ENCODE measurements at regions not wholly inside any gene's neighbourhood (a gene's known extent, or its start where the extent isn't known, plus 50 kb on each side); places are given as distances from the start of the nearest gene placed in this dataset.
"Not testable (repeated sequence)": the region's sequence is repeated elsewhere in the genome, so short reads cannot be mapped to it uniquely, and the experiment has no call there.

DNA sequence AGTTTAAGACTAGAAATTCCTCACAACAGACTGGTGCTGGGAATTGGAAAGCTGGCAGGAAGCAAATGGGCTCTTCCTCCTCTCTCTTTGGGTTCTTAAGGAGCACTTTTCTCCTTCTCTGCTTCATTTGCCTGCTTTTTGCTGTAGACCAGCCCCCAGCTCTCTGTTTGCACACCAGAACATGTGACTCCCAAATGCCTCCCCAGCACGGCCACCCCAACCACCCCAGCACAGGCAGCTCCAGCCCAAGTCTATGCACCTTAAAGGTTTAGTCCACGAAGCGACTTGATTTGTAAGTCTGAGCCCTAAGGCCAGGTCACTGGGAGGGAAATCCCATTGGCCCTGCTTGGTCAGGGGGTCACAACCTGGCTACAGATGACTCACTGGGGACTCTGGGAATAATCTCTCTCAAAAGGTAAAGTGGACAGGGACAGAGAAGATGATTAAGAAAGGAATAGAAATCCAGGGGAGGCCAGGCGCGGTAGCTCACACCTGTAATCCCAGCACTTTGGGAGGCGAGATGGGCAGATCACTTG lies 377.8 kb upstream of the PROK2 start:
- DNase-seq, result no peak

DNA sequence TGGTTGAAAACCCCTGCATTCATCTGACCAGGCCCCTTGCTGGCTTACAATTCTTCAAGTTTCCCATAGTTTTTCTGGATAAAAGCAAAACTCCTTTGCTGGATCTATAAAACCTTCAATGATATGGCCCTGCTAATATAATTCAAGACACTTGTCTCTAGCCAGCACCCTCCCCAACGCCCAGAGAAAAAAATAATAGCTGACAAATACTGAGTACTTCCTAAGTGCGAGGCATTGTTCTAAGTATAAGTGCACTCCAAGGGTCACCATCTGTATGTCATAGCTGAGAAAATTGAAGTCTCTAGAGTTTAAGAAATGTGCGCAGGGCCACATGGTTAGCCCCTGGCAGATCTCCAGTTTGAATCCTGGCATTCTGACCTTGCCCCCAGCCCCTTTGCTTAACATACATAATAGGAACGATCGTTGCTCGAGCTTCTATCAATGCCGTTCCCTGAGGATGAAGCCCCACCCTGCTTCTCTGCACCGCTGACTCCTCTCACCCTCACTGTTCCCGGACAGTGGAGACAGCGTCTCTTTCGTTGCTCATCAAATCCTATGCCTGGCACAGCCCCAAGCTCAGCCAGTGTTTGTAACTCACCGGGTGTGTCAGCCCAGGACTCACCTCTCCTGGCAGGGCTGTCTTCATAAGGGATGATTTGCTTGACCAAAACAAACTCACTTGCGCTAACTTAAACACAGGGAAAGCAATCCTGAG lies 377.1 kb upstream of the PROK2 start:
- DNase-seq, result peak; percentile 22

DNA sequence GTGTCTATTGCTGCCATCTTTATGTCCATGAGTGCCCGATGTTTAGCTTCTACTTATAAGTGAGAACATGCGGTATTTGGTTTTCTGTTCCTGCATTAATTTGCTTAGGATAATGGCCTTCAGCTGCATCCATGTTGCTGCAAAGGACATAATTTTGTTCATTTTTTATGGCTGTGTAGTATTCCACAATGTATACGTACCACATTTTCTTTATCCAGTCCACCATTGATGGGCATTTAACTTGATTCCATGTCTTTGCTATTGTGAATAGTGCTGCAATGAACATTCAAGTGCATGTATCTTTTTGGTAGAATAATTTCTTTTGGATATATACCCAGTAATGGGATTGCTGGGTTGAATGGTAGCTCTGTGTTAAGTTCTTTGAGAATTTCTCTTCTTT lies 376.3 kb upstream of the PROK2 start:
- not testable (repeated sequence) for DNase-seq

DNA sequence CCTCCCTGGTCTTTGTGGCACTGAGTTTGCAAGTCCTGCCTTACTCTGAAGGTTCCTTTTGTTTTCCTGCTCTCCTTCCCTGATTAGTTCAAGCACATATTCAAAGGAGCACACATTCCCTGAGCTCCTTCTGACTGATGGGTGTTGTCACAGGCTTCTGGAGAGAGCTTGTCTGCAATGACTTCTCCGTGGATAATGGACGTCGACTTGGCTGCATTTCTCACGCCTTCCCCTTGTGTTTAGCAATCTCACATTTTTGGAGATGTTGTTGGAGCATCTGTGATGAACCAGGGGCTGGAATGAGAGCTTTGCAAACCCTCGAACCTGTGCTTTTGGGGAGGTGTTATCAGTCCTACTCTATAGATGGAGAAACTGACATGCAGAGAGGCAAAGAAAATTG lies 375.4 kb upstream of the PROK2 start:
- no peak for DNase-seq

DNA sequence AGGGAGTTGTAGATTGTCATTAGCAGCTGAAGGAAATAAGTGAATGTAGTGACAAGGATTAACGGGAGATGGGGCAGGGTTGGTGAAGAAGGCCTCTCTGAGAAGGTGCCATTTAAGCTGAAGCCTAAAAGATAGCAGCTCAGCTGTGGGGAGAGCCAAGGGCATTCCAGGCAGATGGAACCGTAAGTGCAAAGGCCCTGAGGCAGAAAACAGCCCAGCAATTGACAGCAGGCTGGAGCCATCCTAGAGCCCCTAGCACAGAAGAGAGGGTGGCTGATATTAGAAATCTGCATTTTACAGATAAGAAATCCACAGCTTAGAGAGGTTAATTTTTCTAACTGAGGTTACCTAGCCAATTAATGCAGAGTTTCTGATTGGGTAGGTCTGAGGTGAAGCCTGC lies 374.5 kb upstream of the PROK2 start:
- DNase-seq, result no peak

DNA sequence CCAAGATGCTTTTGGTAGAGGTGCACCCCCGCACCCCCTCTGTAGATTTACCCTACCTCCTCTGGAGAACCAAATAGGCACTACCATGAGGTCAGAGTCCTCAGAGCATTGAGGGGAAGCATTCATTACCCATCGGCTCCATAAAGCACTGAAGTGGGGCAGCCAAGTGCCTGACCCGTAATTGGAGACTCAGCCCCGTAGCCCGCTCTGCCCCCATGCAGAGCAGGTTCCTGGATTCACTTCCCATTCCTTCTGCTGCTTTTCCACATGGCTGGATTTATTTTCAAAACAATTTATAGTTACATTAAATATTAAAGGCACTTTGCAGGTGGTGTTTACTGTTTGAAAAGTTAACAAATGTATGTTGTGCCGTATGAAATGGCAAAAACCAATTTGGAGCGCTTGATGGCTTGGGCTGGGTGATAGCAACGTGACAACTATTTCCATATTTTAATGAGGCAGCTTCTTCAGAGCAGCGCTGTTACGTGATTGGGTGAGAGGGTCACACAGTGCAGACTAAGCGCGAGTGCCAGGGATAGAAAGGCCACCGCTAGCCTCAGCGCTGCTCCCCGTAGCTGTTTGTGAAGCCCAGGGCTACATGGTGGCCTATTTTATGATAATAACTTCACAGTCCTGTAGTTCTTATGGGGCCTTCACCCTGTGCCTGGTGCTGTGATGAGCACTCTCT lies 373.8 kb upstream of the PROK2 start:
- DNase-seq, result no peak

DNA sequence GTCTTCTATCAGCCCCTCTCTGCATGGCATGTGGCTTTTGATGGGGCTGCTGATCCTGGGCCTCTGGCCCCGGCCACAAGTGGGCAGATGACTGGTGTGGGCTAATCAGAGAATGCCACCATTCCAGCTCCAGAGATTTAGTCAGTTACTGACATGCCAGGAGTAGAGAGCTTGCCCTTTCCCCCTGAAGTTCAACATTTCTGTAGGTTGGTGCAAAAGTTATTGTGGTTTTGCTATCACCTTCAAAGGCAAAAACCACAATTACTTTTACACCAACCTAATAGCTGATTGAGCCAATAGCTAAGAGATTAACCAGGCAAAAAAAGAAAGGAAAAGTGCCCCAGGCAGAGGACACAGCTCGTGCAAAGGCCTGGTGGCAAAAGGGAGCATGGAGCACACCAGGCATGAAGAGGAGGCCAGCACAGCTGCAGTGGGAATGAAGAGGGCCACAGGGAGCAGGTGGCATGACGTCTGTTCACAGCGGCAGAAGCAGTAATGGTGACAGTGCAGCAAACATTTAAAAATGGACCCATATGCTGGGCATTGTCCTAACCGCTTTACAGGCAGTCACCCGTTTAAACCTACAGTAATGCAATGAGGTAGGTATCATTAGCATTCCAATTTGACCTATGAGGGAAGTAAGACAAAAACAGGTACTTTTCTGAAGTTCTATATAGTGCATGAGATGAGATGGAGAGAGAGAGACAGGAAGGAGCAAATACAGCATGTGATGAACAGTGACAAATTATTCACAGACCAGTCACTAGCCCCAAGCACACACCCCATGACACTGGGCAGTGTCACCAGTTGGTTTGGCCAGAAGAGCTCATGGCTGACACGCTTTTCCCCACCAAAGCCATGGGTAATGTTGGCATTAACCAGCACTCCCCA lies 373.0 kb upstream of the PROK2 start:
- DNase-seq, result no peak

DNA sequence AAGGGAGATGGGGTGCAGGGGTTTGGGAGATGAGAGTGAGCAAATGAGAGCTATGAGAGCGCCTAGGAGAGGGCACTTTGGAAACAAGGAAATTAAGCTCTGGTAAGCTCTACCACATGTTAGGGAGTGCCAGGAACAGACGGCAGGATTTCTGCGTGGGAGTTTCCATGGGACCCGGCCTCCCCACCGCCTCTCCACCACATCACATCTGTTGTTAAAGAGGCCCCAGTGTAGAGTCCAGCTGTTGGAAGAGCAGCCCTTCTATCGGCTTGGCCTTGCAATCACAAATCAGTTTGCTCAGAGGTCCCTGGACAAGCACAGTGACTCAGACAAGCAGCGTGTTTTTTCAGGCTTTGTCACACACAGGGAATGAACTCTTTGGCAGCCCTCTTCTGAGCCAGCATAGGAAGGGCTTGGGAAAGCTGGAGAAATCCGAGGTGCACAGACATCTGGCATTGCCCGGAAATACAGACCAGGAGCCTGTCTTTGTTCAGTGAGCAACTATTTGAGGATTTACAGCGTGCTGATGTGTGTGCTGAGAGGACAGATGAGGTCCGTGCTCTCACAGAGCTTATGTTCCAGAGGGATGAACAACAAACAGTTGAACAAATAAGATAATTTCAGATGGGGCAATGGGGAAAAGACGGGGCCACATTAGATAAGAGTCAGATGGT lies 370.6 kb upstream of the PROK2 start:
- DNase-seq, result no peak

DNA sequence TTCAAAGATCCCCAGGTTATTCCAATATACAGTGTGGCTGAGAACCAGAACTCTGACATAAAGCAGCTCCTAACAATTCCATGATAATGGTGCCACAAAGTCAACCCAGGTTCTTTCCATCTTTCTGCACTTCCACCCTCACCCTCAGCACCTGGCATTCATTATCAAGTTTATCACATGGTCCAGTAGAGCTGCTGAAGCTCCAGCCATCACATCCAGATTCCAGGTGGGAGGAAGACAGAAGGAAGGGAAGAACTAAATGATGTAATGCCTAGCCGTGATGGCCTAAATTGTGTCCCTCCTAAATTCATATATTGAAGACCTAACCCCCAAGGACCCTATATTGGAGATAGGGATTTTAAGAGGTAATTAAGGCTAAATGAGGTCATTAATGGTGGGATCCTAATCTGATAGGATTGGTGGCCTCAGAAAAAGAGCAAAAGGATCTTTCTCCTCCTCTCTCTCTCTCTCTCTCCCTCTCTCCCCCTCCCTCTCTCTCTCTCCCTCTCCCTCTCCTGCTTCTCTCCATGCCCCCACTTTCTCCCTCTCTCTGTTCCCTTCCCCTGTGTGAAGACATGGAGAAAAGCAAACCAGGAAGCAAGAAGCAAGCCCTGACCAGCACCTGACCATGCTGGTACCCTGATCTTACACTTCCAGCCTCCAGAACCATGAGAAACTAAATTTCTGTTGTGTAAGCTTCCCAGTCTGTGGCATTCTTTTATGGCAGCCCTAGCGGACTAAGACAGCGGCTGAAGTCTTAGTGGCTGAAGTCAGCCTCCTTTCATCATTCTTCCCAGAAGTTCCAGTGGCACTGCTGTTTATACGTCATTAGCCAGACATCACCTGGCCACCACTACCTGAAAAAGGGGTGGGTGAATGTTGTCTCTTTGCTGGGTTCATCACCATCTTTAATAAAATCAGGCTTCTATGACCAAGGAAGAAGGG lies 369.7 kb upstream of the PROK2 start:
- DNase-seq, result no peak

DNA sequence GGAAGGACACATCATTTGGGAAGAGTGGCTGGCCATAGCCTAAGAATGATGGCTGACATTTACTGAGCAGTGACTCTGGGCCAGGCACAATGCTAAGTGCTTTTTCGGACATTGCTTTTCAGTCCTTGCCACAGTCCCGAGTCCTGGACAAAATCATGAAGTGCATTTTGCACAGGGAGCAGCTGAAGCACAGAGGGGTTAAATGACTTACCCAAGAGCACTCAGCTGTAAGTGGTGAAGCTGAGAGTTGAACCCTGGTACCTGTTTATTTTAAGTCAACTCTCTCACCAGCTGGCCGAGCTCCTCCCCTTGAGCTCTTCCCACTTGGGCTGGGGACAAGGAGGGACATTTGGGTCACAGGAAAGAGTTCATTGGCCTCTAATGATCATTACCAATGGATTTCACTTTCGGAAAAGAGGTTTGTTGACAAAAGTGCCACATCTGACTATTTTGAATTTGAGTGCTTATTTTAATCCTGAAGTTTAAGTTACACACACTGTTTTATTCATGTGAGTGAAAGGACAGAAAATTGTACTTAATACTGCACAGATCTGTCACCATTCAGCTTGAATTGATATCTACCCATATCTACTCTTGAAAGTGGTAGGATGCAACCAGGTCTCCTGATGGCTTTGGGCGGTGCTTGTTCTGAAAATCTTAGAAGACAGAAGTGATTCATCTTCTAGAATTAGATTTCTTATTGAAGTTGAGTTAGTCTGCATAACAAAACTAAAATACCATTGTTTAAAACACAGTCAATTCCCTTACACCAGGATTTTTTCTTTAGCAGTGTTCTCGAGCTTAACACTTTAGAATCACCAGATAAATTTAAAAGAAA lies 368.7 kb upstream of the PROK2 start:
- DNase-seq, result no peak

DNA sequence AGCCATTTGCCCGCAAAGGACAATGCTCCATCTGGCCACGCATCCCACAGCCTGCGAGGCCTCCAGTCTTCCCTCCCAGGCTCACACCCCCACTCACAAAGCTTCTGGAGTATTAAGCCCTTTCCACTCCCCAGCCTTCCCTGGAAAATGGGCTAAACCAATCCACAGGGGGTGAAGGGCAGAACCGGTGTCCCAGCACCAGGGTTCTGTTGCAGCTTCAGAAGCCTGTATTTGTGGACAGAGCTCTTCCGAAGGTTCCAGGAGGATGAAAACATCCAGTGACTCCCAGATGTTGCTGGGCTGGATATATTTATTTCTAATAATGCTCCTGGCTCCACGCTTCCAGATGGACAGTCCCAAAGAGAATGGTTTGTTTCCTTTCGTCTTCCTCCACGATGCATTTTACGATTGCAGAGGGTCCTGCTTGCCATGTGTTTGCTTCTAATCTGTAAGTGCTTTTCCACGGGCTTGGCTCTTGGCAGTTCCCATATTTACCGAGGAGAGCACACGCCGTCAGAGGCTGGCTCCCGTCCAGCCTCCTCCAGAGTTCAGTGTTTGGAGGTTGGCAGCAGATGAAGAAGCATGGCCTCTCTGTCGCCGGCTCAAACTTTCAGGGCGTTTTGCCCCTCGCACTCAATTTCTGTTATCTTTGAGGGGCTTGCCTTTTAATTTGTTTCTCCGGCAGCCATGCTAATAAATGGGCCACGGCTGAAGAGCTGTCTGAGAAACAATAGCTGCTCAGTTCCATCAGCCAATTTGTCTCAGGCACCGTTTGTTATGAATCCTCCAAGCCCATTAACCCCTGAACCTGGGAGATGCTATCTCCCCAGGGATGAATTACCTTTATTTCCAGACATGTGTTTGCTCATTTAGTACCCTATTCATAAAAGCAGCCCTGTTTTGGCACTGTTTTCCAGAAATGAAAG lies 367.9 kb upstream of the PROK2 start:
- DNase-seq, result peak; percentile 93

DNA sequence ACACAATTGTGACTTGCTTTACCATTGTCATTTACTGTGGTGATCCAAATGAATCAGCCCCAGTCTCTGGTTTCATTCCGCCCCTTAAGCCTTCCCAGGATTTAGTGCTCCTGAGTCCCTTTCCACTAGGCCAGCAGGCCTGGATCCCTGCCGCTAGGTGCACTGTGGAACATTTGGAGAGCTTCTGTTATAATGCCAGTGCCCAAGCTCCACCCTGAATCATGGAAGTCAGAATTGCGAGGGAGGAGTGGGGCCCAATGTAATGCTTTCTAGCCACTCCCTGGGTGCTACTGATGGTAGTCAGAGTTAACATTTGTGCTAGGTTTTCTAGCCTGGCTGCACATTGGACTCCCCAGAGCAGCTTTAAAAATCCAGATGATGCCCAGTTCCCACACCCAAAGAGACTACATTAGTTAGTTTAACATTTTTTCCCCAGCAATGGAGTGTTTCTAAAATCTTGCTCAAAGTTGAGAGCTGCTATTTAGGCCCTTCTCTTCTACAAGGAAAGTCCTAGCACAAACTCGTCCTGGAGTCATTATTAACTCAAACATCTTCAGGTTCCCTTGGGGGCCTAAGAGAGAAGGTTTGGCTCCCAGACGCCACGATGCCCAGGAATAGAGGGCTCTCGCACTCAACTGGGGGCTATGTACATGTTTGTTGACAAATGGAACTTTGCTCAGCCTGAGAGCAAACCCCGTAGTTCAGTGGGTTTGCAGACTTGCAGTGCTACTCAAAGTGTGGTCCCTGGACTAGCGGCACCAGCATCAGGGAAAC lies 366.7 kb upstream of the PROK2 start:
- DNase-seq, result no peak

DNA sequence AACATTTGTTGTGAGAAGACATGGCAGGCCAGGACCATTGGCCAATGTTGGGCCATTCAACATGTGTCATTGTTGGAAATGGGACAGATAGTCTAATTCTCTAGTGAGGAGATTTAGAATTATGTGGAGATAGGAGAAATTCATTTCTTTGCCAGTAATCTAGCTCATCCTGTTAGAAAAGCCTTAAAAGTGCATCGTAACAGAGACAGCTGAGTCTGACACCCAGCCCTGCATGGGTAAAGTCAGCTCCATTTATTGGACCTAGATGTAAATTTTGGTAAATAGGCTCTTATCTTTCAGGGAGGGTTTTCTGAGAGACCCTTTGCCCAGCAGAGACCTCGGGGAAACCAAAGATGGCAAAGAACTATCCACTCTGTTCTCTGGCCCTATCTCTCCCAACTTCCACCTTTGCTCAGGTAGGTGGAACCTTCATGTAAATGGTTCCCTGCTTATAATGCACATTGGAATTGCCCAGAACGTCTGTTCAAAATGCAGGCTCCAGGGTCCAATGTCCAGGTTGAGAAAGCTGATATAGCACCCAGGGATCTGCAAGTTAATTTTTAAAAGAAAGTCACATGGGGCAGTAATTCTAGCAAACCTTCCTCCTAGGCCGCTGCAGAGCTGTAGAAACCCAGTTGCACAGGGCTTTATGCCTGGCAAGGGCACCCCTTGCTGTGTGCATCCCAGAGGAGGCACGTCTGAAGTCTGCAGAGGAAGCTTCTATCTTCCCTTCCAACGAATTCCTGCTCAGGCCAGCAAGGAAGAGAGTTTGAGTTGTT lies 365.9 kb upstream of the PROK2 start:
- DNase-seq, result no peak

DNA sequence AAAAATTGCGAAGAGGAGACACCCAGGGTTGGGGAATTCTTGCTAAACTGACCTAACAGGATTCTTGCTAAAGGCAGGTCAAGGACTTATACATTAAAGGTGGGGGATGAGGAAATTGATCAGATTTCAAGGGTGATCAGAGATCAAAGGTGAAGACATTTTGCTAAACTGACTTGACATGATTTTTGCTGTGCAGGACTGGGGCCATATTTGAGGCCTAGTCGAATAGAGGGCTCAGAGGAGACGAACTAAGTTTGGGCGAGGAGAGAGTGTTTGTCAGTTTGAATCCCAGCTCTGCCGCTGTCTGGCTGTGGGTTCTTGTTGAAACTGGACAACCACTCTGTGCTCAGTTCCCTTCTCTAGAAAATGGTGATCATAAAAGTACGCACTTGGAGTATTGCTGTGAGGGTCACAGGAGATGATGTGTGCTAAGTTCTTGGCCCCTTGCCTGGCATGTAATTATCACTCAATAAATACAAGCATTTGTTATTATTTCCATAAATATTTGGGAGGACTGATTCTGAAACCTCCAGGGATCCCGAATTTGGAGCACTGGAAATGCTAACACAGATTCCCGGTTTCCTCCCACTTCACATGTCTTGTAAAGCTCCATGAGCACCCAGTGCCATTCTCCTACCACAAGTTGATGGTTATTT lies 364.8 kb upstream of the PROK2 start:
- DNase-seq, result no peak

DNA sequence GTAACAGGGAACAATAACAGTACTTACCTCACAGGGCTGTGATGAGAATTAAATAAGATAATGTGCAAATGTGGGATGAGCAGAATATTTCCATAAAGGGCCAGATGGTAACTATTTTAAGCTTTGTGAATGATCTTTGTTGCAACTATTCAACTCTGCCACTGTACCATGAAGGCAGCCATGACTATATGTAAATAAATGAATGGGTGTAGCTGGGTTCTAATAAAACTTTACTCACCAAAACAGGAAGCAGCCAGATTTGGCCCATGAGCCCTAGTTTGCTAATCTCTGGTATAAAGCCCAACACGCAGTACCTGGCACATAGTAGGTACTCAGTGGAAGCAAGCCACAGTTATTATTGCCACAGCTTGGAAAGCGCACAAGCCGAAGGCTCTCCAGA lies 362.7 kb upstream of the PROK2 start:
- DNase-seq, result no peak

DNA sequence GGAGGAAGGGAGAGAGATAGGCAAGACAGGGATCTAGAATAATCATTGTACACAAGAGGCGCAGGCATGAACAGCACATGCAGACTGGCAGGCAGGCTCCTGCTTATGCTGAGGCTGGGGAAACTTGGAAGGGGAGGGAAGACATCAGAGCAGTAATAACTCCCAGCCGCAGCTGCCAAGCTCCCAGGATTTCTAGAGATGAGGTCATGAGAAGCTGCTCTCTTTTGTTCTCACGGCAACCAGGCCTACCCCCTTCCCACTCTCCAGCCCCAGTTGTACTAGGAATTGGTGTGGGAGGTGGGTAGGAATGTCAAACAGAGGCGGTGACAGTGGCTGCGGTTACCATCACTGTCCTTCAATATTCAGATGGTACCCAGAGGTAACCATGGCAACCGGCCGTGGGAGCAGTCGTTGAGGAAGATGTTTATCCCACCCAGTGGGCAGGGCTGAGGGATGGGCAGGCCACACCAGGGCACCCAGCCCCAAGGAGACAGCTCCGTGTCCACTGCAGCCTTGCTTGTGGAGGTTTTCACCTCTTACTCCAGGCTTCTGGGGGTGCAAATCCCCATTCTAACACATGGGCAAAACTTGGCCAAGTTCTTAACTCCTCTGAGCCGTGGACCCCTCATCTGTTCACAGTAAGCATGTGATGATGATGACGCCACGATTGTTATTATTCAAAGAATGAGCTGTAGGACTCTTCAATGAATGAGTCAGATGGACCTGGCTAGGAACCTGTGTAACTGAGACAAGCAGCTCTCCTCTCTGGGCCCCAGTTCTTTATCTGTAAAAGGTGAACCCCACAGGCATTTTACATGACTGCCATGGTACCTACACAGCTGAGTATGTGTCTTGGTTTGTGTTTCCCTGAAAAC lies 360.8 kb upstream of the PROK2 start:
- no peak for DNase-seq
